HG02938 (cell line): ENCODE measurements at regions not wholly inside any gene's neighbourhood (a gene's known extent, or its start where the extent isn't known, plus 50 kb on each side); places are given as distances from the start of the nearest gene placed in this dataset.

Source experiments
- ATAC-seq: cut with Tn5 transposase; IDR thresholded peaks from one replicate; pipeline ENCODE4 v1.9.1; 2021; ENCODE audit warnings: mild to moderate bottlenecking, moderate library complexity; ENCODE audit not compliant: unreplicated experiment

- ATAC-seq: no peak
Observed at GRCh38 chr22:22098457-22099193, 116.0 kb upstream of the TOP3B start.

GRCh38 chr22:22097727-22098228, 115.2 kb upstream of the TOP3B start:
- no peak for ATAC-seq

- no peak for ATAC-seq
Observed at GRCh38 chr22:22094921-22095320, 112.3 kb upstream of the TOP3B start.

GRCh38 chr22:22094514-22094913, 111.9 kb upstream of the TOP3B start:
- no peak for ATAC-seq

GRCh38 chr22:22093743-22094142, 111.2 kb upstream of the TOP3B start:
- no peak for ATAC-seq

- ATAC-seq: no peak
Observed at GRCh38 chr22:22092974-22093373, 110.4 kb upstream of the TOP3B start.

GRCh38 chr22:22092101-22092500, 109.5 kb upstream of the TOP3B start:
- no peak for ATAC-seq

- no peak for ATAC-seq
Observed at GRCh38 chr22:22091400-22091878, 108.9 kb upstream of the TOP3B start.

- no peak for ATAC-seq
Observed at GRCh38 chr22:22090650-22091399, 108.2 kb upstream of the TOP3B start.

- no peak for ATAC-seq
Observed at GRCh38 chr22:22089459-22090308, 107.1 kb upstream of the TOP3B start.

GRCh38 chr22:22088658-22089458, 106.3 kb upstream of the TOP3B start:
- no peak for ATAC-seq

GRCh38 chr22:22087854-22088657, 105.5 kb upstream of the TOP3B start:
- no peak for ATAC-seq

- no peak for ATAC-seq
Observed at GRCh38 chr22:22086501-22087158, 104.0 kb upstream of the TOP3B start.

GRCh38 chr22:22085702-22086500, 103.3 kb upstream of the TOP3B start:
- ATAC-seq: no peak

GRCh38 chr22:22084089-22084711, 101.6 kb upstream of the TOP3B start:
- ATAC-seq: no peak

- ATAC-seq: no peak
Observed at GRCh38 chr22:22082960-22083359, 100.4 kb upstream of the TOP3B start.

- no peak for ATAC-seq
Observed at GRCh38 chr22:22082229-22082835, 99.7 kb upstream of the TOP3B start.
